ENCODE measurements at regions not wholly inside any gene's neighbourhood (a gene's known extent, or its start where the extent isn't known, plus 50 kb on each side); places are given as distances from the start of the nearest gene placed in this dataset.

DNA sequence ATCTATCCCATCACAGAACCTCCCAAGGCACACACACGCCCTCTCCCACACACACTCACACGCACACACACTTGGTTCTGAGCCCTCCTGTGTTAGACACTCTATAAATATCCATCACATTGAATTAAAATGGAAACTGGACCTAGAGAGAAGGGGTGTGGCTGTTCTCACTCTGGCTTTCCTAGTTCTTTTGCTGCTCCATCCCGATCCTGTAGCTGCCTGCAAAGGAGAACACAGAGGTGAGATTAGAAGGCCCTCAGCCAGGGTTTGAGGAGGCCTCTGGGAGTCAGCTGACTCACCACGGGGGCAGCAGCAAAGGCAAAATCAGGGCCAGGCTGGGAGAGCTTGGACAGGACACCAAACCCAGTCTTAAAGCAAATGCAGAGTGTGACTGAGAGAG, 192.3 kb upstream of the CADM1 start:
- Histone ChIP-seq H3K27ac (ENCODE audit: low read depth in 1 of 2, low read length in 2 of 2) (no peak overlapping the region), H3K9me3 (replicated peaks in 1 of 2; ENCODE audit: control insufficient read depth in 1 of 2, insufficient read depth in 1 of 2, low read length in 2 of 2) (no peaks in the 10 kb centered on the region), H3K4me3 (replicated peaks in 1 of 3; ENCODE audit: low read depth in 2 of 3, low read length in 3 of 3) (no peak overlapping the region), H3K36me3 (replicated peaks in 1 of 2; ENCODE audit: control insufficient read depth in 1 of 2, insufficient read depth in 2 of 2, low read length in 2 of 2) (no peaks in the 10 kb centered on the region), H2AFZ (ENCODE audit: insufficient read depth, low read depth, low read length, poor library complexity, severe bottlenecking) (no peak overlapping the region), H4K20me1 (ENCODE audit: insufficient read depth, low read length) (no peaks in the 10 kb centered on the region), H3K4me2 (replicated peaks; ENCODE audit: extremely low read depth, low read length, poor library complexity, severe bottlenecking) (no peak overlapping the region), H3K4me1 (ENCODE audit: control insufficient read depth in 1 of 2, insufficient read depth in 2 of 2, low read length in 2 of 2) (peaks cover 0 to 6% of the 10 kb centered on the region in 2 donors), H3K9ac (ENCODE audit: insufficient read depth, low read length, poor library complexity, severe bottlenecking) (no peak overlapping the region), H3K79me2 (ENCODE audit: insufficient read depth, low read length) (no peaks in the 10 kb centered on the region), H3K27me3 (ENCODE audit: control insufficient read depth in 2 of 2, insufficient read depth in 2 of 2, low read length in 2 of 2) (peaks cover 0 to 13% of the 10 kb centered on the region in 2 donors)
- TF ChIP-seq, protein P1, sequence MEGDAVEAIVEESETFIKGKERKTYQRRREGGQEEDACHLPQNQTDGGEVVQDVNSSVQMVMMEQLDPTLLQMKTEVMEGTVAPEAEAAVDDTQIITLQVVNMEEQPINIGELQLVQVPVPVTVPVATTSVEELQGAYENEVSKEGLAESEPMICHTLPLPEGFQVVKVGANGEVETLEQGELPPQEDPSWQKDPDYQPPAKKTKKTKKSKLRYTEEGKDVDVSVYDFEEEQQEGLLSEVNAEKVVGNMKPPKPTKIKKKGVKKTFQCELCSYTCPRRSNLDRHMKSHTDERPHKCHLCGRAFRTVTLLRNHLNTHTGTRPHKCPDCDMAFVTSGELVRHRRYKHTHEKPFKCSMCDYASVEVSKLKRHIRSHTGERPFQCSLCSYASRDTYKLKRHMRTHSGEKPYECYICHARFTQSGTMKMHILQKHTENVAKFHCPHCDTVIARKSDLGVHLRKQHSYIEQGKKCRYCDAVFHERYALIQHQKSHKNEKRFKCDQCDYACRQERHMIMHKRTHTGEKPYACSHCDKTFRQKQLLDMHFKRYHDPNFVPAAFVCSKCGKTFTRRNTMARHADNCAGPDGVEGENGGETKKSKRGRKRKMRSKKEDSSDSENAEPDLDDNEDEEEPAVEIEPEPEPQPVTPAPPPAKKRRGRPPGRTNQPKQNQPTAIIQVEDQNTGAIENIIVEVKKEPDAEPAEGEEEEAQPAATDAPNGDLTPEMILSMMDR (IDR thresholded peaks at IDR 0.05): no peak
- no peaks in the 10 kb centered on the region for H3K9me3 Mint-ChIP-seq
- WGBS (ENCODE audit: insufficient coverage): 79% methylated on average over 2 of the region's 4 CpGs
- peaks cover 18% of the 10 kb centered on the region for H3K4me1 Mint-ChIP-seq
- no peaks in the 10 kb centered on the region for H3K36me3 Mint-ChIP-seq
- H3K27ac Mint-ChIP-seq: peak overlapping the region in 1 of 7 donors; percentile 58
- DNase-seq: no peak
- H3K4me3 Mint-ChIP-seq: no peak overlapping the region
- peaks cover 12 to 25% (median 17%) of the 10 kb centered on the region in 3 donors for H3K27me3 Mint-ChIP-seq (ENCODE audit: low read depth in 3 of 3)
- intact Hi-C loops (cut with micrococcal nuclease): no loop called here

DNA sequence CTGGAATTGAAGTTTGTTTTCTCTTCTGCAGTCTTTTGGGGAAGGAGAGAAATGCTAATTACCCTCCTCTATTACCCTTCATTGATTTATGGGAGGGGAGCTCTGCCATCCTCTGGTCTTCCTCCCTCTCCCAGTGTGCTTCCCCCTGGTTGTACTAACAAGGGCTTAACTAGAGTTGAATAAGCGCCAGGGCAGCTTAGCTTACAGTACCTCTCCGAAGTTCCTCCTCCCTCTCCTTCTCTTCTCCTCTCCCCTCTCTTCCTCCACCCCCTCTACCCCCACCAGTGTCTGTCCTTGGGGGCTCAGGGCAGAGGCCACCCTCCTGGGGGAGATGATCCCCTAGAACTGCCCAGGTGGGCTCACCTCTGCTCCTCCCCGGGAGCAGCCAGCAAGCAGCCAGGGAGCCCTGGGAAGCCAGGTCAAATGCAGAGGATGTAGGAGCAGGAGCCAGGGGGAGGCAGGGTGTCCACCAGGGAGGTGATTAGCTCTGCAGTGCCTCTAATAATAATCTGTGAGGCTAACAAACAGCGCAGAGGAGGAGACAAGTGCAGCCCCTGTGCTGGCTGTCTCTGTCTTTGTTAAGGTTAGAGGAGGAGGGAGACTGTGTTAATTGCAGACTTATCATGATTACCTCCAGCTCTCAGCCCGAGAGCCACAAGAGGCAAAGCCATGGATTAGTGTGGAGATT, 191.6 kb upstream of the CADM1 start:
- H3K4me3 Mint-ChIP-seq: no peak overlapping the region
- intact Hi-C loops (cut with micrococcal nuclease): no loop called here
- H3K27ac ChIP-seq (ENCODE audit: low read depth in 1 of 2, low read length in 2 of 2): no peak overlapping the region
- TF ChIP-seq, protein P1 (IDR thresholded peaks at IDR 0.05): no peak
- no peaks in the 10 kb centered on the region for H3K9me3 ChIP-seq (replicated peaks in 1 of 2; ENCODE audit: control insufficient read depth in 1 of 2, insufficient read depth in 1 of 2, low read length in 2 of 2)
- peaks cover 0 to 6% of the 10 kb centered on the region in 2 donors for H3K4me1 ChIP-seq (ENCODE audit: control insufficient read depth in 1 of 2, insufficient read depth in 2 of 2, low read length in 2 of 2)
- H3K36me3 Mint-ChIP-seq: no peaks in the 10 kb centered on the region
- H3K36me3 ChIP-seq (replicated peaks in 1 of 2; ENCODE audit: control insufficient read depth in 1 of 2, insufficient read depth in 2 of 2, low read length in 2 of 2): no peaks in the 10 kb centered on the region
- H3K27me3 ChIP-seq (ENCODE audit: control insufficient read depth in 2 of 2, insufficient read depth in 2 of 2, low read length in 2 of 2): peaks cover 0 to 13% of the 10 kb centered on the region in 2 donors
- no peaks in the 10 kb centered on the region for H4K20me1 ChIP-seq (ENCODE audit: insufficient read depth, low read length)
- H2AFZ ChIP-seq (ENCODE audit: insufficient read depth, low read depth, low read length, poor library complexity, severe bottlenecking): no peak overlapping the region
- H3K79me2 ChIP-seq (ENCODE audit: insufficient read depth, low read length): no peaks in the 10 kb centered on the region
- no peak overlapping the region for H3K4me2 ChIP-seq (replicated peaks; ENCODE audit: extremely low read depth, low read length, poor library complexity, severe bottlenecking)
- peak overlapping the region in 2 of 7 donors; percentile 41 to 55 for H3K27ac Mint-ChIP-seq
- peaks cover 16% of the 10 kb centered on the region for H3K4me1 Mint-ChIP-seq
- WGBS (ENCODE audit: insufficient coverage): 80% methylated on average over 3 of the region's 5 CpGs
- no peak for DNase-seq
- H3K4me3 ChIP-seq (replicated peaks in 1 of 3; ENCODE audit: low read depth in 2 of 3, low read length in 3 of 3): no peak overlapping the region
- peak overlapping the region; percentile 20 for H3K9ac ChIP-seq (ENCODE audit: insufficient read depth, low read length, poor library complexity, severe bottlenecking)
- no peaks in the 10 kb centered on the region for H3K9me3 Mint-ChIP-seq
- peaks cover 14 to 25% (median 17%) of the 10 kb centered on the region in 3 donors for H3K27me3 Mint-ChIP-seq (ENCODE audit: low read depth in 3 of 3)

Data from CD14-positive monocyte (primary cell).